GM23338 (cell line): ENCODE measurements at regions not wholly inside any gene's neighbourhood (a gene's known extent, or its start where the extent isn't known, plus 50 kb on each side); places are given as distances from the start of the nearest gene placed in this dataset.

ENCODE experiments used
- CREB1 ChIP-seq: fragments of 250-450 bp; sonication (Bioruptor Pico); IDR thresholded peaks from 2 replicates; pipeline ENCODE4 v1.5.0; 2020; ENCODE audit warnings: low read depth, mild to moderate bottlenecking, moderate library complexity
- EZH2 ChIP-seq: fragments of 200-600 bp; sonication (generic); IDR thresholded peaks from one replicate; pipeline ENCODE4 v1.8.0; 2017; ENCODE audit warnings: antibody characterized with exemption, mild to moderate bottlenecking, low read depth; ENCODE audit not compliant: unreplicated experiment
- EZH2phosphoT487 ChIP-seq: fragments of 200-600 bp; sonication (generic); IDR thresholded peaks from one replicate; pipeline ENCODE4 v1.8.1; 2018; ENCODE audit warnings: antibody characterized with exemption; ENCODE audit not compliant: unreplicated experiment
- JUNB ChIP-seq: IDR thresholded peaks from one replicate; pipeline ENCODE4 v1.6.1; 2016; ENCODE audit warnings: antibody characterized with exemption; ENCODE audit not compliant: unreplicated experiment
- POLR2AphosphoS5 ChIP-seq: IDR thresholded peaks from 2 replicates; pipeline ENCODE4 v1.6.1; 2016; ENCODE audit warnings: antibody characterized with exemption, low read depth
- STAT1 ChIP-seq: IDR thresholded peaks from one replicate; pipeline ENCODE4 v1.6.1; 2016; ENCODE audit warnings: antibody characterized with exemption; ENCODE audit not compliant: unreplicated experiment
- ZNF114 ChIP-seq: fragments of 250-450 bp; sonication (Bioruptor Pico); IDR thresholded peaks from 2 replicates; pipeline ENCODE4 v1.5.0; 2020; ENCODE audit warnings: mild to moderate bottlenecking, moderate library complexity
- ZNF331 ChIP-seq: fragments of 250-450 bp; sonication (Bioruptor Pico); IDR thresholded peaks from 2 replicates; pipeline ENCODE4 v1.5.0; 2020; ENCODE audit warnings: low read depth, mild to moderate bottlenecking, moderate library complexity
- TF ChIP-seq, protein P1 (sequence below), 2 experiments: fragments of 200-600 bp in 1 of 2; sonication (generic) in 1 of 2; conservative IDR thresholded peaks; 2 replicates each; pipeline versions ENCODE4 v1.5.1 to v1.6.1; 2016 to 2017; ENCODE audit warnings: antibody characterized with exemption in 2 of 2, low read depth in 2 of 2, mild to moderate bottlenecking in 2 of 2, moderate library complexity in 1 of 2
- TF ChIP-seq, protein P2 (sequence below): fragments of 250-450 bp; sonication (Bioruptor Pico); IDR thresholded peaks from 2 replicates; pipeline ENCODE4 v1.5.0; 2020; ENCODE audit warnings: mild to moderate bottlenecking, moderate library complexity
- TF ChIP-seq, protein P3 (sequence below): IDR thresholded peaks from one replicate; pipeline ENCODE4 v1.6.1; 2018; ENCODE audit warnings: antibody characterized with exemption; ENCODE audit not compliant: unreplicated experiment

DNA sequence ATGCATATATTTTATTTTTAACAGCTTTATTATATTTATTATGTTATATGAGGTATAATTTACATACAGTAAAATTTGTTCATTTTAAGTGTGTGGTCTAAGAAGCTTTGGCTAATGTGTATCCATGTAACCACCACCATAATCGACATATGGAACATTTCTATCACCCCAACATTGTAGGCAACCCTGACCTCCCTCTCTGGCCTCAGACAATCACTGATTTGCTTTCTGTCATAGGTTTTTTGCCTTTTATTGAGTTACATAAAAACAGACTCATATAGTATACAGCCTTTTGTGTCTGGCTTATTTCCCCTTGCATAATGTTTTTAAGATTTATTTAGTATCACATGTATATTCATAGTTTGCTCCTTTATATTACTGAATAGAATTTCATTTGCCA lies 90.7 kb upstream of the KL start:
- TF ChIP-seq, protein P1, sequence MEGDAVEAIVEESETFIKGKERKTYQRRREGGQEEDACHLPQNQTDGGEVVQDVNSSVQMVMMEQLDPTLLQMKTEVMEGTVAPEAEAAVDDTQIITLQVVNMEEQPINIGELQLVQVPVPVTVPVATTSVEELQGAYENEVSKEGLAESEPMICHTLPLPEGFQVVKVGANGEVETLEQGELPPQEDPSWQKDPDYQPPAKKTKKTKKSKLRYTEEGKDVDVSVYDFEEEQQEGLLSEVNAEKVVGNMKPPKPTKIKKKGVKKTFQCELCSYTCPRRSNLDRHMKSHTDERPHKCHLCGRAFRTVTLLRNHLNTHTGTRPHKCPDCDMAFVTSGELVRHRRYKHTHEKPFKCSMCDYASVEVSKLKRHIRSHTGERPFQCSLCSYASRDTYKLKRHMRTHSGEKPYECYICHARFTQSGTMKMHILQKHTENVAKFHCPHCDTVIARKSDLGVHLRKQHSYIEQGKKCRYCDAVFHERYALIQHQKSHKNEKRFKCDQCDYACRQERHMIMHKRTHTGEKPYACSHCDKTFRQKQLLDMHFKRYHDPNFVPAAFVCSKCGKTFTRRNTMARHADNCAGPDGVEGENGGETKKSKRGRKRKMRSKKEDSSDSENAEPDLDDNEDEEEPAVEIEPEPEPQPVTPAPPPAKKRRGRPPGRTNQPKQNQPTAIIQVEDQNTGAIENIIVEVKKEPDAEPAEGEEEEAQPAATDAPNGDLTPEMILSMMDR (conservative IDR thresholded peaks at IDR 0.05; ENCODE audit: low read depth in 2 of 2): no peak
- TF ChIP-seq POLR2AphosphoS5 (no peak), ZNF331 (CRISPR knock-in tag) (no peak), STAT1 (no peak), EZH2phosphoT487 (no peak), EZH2 (no peak), JUNB (no peak), ZNF114 (no peak), CREB1 (no peak)
- TF ChIP-seq, protein P2, sequence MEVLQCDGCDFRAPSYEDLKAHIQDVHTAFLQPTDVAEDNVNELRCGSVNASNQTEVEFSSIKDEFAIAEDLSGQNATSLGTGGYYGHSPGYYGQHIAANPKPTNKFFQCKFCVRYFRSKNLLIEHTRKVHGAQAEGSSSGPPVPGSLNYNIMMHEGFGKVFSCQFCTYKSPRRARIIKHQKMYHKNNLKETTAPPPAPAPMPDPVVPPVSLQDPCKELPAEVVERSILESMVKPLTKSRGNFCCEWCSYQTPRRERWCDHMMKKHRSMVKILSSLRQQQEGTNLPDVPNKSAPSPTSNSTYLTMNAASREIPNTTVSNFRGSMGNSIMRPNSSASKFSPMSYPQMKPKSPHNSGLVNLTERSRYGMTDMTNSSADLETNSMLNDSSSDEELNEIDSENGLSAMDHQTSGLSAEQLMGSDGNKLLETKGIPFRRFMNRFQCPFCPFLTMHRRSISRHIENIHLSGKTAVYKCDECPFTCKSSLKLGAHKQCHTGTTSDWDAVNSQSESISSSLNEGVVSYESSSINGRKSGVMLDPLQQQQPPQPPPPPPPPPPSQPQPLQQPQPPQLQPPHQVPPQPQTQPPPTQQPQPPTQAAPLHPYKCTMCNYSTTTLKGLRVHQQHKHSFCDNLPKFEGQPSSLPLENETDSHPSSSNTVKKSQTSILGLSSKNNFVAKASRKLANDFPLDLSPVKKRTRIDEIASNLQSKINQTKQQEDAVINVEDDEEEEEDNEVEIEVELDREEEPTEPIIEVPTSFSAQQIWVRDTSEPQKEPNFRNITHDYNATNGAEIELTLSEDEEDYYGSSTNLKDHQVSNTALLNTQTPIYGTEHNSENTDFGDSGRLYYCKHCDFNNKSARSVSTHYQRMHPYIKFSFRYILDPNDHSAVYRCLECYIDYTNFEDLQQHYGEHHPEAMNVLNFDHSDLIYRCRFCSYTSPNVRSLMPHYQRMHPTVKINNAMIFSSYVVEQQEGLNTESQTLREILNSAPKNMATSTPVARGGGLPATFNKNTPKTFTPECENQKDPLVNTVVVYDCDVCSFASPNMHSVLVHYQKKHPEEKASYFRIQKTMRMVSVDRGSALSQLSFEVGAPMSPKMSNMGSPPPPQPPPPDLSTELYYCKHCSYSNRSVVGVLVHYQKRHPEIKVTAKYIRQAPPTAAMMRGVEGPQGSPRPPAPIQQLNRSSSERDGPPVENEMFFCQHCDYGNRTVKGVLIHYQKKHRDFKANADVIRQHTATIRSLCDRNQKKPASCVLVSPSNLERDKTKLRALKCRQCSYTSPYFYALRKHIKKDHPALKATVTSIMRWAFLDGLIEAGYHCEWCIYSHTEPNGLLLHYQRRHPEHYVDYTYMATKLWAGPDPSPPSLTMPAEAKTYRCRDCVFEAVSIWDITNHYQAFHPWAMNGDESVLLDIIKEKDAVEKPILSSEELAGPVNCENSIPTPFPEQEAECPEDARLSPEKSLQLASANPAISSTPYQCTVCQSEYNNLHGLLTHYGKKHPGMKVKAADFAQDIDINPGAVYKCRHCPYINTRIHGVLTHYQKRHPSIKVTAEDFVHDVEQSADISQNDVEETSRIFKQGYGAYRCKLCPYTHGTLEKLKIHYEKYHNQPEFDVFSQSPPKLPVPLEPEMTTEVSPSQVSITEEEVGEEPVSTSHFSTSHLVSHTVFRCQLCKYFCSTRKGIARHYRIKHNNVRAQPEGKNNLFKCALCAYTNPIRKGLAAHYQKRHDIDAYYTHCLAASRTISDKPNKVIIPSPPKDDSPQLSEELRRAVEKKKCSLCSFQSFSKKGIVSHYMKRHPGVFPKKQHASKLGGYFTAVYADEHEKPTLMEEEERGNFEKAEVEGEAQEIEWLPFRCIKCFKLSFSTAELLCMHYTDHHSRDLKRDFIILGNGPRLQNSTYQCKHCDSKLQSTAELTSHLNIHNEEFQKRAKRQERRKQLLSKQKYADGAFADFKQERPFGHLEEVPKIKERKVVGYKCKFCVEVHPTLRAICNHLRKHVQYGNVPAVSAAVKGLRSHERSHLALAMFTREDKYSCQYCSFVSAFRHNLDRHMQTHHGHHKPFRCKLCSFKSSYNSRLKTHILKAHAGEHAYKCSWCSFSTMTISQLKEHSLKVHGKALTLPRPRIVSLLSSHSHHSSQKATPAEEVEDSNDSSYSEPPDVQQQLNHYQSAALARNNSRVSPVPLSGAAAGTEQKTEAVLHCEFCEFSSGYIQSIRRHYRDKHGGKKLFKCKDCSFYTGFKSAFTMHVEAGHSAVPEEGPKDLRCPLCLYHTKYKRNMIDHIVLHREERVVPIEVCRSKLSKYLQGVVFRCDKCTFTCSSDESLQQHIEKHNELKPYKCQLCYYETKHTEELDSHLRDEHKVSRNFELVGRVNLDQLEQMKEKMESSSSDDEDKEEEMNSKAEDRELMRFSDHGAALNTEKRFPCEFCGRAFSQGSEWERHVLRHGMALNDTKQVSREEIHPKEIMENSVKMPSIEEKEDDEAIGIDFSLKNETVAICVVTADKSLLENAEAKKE (CRISPR knock-in tag): no peak
- TF ChIP-seq, protein P3, sequence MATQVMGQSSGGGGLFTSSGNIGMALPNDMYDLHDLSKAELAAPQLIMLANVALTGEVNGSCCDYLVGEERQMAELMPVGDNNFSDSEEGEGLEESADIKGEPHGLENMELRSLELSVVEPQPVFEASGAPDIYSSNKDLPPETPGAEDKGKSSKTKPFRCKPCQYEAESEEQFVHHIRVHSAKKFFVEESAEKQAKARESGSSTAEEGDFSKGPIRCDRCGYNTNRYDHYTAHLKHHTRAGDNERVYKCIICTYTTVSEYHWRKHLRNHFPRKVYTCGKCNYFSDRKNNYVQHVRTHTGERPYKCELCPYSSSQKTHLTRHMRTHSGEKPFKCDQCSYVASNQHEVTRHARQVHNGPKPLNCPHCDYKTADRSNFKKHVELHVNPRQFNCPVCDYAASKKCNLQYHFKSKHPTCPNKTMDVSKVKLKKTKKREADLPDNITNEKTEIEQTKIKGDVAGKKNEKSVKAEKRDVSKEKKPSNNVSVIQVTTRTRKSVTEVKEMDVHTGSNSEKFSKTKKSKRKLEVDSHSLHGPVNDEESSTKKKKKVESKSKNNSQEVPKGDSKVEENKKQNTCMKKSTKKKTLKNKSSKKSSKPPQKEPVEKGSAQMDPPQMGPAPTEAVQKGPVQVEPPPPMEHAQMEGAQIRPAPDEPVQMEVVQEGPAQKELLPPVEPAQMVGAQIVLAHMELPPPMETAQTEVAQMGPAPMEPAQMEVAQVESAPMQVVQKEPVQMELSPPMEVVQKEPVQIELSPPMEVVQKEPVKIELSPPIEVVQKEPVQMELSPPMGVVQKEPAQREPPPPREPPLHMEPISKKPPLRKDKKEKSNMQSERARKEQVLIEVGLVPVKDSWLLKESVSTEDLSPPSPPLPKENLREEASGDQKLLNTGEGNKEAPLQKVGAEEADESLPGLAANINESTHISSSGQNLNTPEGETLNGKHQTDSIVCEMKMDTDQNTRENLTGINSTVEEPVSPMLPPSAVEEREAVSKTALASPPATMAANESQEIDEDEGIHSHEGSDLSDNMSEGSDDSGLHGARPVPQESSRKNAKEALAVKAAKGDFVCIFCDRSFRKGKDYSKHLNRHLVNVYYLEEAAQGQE: no peak
